Parathyroid adenoma (tissue), 2 donors: ENCODE measurements at regions not wholly inside any gene's neighbourhood (a gene's known extent, or its start where the extent isn't known, plus 50 kb on each side); places are given as distances from the start of the nearest gene placed in this dataset.

Experiments used
- H2AFZ ChIP-seq: fragments of 300-600 bp; sonication (generic); one replicate; pipeline ENCODE4 v1.7.0; 2017; ENCODE audit warnings: antibody characterized with exemption, mild to moderate bottlenecking
- H3K27ac ChIP-seq: fragments of 300-600 bp; sonication (generic); one replicate; pipeline ENCODE4 v1.7.0; 2017
- H3K27me3 ChIP-seq: fragments of 300-600 bp; sonication (generic); one replicate; pipeline ENCODE4 v1.7.0; 2017; ENCODE audit warnings: low read length; ENCODE audit not compliant: control insufficient read depth, insufficient read depth
- H3K36me3 ChIP-seq: fragments of 300-600 bp; sonication (generic); one replicate; pipeline ENCODE4 v1.7.0; 2017; ENCODE audit warnings: low read length; ENCODE audit not compliant: control insufficient read depth, insufficient read depth
- H3K4me1 ChIP-seq: fragments of 300-600 bp; sonication (generic); one replicate; pipeline ENCODE4 v1.7.0; 2017; ENCODE audit warnings: control low read depth
- H3K4me2 ChIP-seq: fragments of 300-600 bp; sonication (generic); one replicate; pipeline ENCODE4 v1.7.0; 2017; ENCODE audit warnings: low read length
- H3K4me3 ChIP-seq: fragments of 300-600 bp; sonication (generic); one replicate; pipeline ENCODE4 v1.7.0; 2017; ENCODE audit warnings: low read depth, low read length
- H3K79me2 ChIP-seq: fragments of 300-600 bp; sonication (generic); one replicate; pipeline ENCODE4 v1.7.0; 2017; ENCODE audit warnings: control low read depth
- H3K9ac ChIP-seq: fragments of 300-600 bp; sonication (generic); one replicate; pipeline ENCODE4 v1.7.0; 2017; ENCODE audit warnings: mild to moderate bottlenecking
- H3K9me3 ChIP-seq: fragments of 300-600 bp; sonication (generic); one replicate; pipeline ENCODE4 v1.7.0; 2017; ENCODE audit warnings: low read length; ENCODE audit not compliant: control insufficient read depth
- TF ChIP-seq, protein P1 (sequence below): fragments of 300-600 bp; sonication (generic); IDR thresholded peaks from one replicate; pipeline ENCODE4 v1.7.0; 2017; ENCODE audit warnings: antibody characterized with exemption, mild to moderate bottlenecking
- donor health status: primary hyperparathyroidism.

DNA sequence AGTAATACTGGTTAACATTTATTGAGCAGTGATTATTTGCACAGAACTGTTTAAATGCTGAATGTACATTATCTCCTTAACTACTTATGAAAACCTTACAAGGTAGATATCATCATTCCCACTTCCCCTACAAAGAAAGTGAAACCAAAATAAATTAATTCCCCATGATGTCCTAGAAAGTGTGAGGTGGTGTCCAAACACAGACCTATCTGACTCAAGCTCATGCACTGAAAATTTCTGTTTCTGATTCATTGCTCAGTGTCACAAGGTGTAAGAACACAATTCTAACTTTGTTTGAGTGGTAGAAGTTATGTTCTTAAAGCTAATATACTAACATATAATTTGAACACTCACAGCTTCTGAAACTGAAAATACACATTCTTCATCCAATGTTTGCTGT is 178.7 kb downstream of the MRPL39 start:
- Histone ChIP-seq H3K27me3 (no peaks in the 10 kb centered on the region), H3K4me3 (no peak overlapping the region), H2AFZ (no peak overlapping the region), H3K9me3 (no peaks in the 10 kb centered on the region), H3K36me3 (no peaks in the 10 kb centered on the region), H3K4me1 (no peaks in the 10 kb centered on the region), H3K27ac (no peak overlapping the region), H3K9ac (no peak overlapping the region), H3K79me2 (no peaks in the 10 kb centered on the region), H3K4me2 (no peak overlapping the region)
- TF ChIP-seq, protein P1, sequence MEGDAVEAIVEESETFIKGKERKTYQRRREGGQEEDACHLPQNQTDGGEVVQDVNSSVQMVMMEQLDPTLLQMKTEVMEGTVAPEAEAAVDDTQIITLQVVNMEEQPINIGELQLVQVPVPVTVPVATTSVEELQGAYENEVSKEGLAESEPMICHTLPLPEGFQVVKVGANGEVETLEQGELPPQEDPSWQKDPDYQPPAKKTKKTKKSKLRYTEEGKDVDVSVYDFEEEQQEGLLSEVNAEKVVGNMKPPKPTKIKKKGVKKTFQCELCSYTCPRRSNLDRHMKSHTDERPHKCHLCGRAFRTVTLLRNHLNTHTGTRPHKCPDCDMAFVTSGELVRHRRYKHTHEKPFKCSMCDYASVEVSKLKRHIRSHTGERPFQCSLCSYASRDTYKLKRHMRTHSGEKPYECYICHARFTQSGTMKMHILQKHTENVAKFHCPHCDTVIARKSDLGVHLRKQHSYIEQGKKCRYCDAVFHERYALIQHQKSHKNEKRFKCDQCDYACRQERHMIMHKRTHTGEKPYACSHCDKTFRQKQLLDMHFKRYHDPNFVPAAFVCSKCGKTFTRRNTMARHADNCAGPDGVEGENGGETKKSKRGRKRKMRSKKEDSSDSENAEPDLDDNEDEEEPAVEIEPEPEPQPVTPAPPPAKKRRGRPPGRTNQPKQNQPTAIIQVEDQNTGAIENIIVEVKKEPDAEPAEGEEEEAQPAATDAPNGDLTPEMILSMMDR = no peak

DNA sequence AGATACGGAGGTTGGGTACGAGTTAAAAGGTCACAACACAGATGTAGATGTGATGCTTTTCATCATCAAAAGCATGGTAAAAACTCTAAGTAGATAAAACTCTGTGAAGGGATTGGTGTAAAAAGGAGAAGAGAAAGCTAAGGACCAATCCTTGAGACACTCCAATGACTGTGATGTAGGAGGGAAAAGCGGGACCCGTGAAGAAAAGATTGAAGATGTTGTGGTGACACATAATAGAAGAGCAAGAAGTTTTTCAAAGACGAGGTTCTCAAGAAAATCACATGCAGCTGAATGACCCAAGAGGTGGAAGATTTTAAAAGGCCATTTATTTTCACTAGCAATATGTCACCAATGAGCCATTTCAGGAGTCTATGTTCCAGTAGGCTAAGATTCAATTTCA is 179.5 kb downstream of the MRPL39 start:
- Histone ChIP-seq H3K79me2 (no peaks in the 10 kb centered on the region), H2AFZ (no peak overlapping the region), H3K4me3 (no peak overlapping the region), H3K9me3 (no peaks in the 10 kb centered on the region), H3K27ac (no peak overlapping the region), H3K27me3 (no peaks in the 10 kb centered on the region), H3K9ac (no peak overlapping the region), H3K4me1 (no peaks in the 10 kb centered on the region), H3K36me3 (no peaks in the 10 kb centered on the region), H3K4me2 (no peak overlapping the region)
- TF ChIP-seq, protein P1 = no peak

DNA sequence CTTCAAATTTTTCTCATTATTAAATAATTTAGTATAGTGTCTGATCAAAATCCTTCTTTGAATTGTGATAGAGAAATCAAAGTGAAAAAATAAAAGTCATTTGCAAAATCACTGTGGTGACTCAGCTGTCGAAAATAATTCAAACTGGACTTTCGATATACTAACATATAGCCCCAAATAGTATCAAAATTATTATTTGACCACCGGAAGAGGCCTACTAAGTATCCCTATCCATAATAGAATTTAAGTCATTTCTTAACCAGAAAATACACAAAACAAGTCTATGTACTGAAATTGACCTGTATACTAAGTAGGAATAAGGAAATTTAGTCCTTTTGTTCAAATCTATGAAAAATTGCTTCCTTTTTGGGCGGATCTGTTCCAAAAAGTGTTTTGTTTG is 180.7 kb downstream of the MRPL39 start:
- Histone ChIP-seq H3K9me3 (no peaks in the 10 kb centered on the region), H3K9ac (no peak overlapping the region), H3K79me2 (no peaks in the 10 kb centered on the region), H3K27me3 (no peaks in the 10 kb centered on the region), H3K4me1 (no peaks in the 10 kb centered on the region), H3K27ac (no peak overlapping the region), H3K4me3 (no peak overlapping the region), H2AFZ (no peak overlapping the region), H3K36me3 (no peaks in the 10 kb centered on the region), H3K4me2 (no peak overlapping the region)
- TF ChIP-seq, protein P1 = no peak

DNA sequence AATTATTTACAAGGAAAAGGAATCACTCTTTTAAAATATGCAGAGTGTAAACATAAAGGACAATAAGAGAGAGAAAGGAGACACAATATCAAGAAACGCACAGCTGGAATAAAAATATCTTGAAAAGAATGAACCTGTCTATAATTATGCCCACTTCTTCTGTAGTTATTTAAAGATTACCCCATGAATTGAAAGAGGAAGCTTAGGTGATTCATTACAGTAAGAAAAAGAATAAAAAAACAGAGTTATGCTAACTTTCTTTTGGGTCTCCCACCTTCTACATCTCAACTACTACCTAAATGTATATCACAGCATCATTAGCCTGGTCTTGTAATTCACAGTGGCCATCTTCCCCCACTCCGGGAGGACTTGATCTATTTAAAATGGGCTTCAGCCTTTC is 182.1 kb downstream of the MRPL39 start:
- H3K27me3 ChIP-seq = no peaks in the 10 kb centered on the region
- no peak overlapping the region for H3K4me3 ChIP-seq
- H2AFZ ChIP-seq = no peak overlapping the region
- no peaks in the 10 kb centered on the region for H3K4me1 ChIP-seq
- no peak overlapping the region for H3K27ac ChIP-seq
- TF ChIP-seq, protein P1 = no peak
- H3K9me3 ChIP-seq = no peaks in the 10 kb centered on the region
- H3K36me3 ChIP-seq = no peaks in the 10 kb centered on the region
- no peak overlapping the region for H3K9ac ChIP-seq
- no peaks in the 10 kb centered on the region for H3K79me2 ChIP-seq
- no peak overlapping the region for H3K4me2 ChIP-seq

DNA sequence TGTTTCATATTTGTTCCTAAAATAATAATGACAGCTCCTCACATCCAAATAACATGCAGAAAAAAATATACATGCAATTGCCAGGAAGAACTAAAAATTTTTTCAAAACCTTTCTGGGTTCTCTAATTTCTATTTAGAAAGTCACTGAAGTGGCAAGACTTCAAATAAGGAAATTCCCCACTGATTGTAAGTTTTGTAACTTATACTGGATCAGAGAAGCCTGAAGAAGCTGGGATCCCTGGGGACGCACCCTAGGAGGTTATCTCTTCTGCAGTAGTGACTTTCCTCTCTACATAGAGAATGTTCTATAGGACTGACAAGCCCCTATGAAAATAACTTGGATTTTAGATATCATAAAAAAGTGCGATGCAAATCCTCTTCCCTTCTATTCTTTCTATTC is 182.6 kb downstream of the MRPL39 start:
- Histone ChIP-seq H3K27ac (no peak overlapping the region), H3K9me3 (no peaks in the 10 kb centered on the region), H3K4me1 (no peaks in the 10 kb centered on the region), H3K4me3 (no peak overlapping the region), H3K27me3 (no peaks in the 10 kb centered on the region), H3K79me2 (no peaks in the 10 kb centered on the region), H3K36me3 (no peaks in the 10 kb centered on the region), H2AFZ (no peak overlapping the region), H3K9ac (no peak overlapping the region), H3K4me2 (no peak overlapping the region)
- TF ChIP-seq, protein P1 = no peak
